Activated CD8-positive, alpha-beta memory T cell treated with anti-CD3 and anti-CD28 coated beads for 4 hours (primary cell): ENCODE measurements at regions not wholly inside any gene's neighbourhood (a gene's known extent, or its start where the extent isn't known, plus 50 kb on each side); places are given as distances from the start of the nearest gene placed in this dataset.
"Not testable (repeated sequence)": the region's sequence is repeated elsewhere in the genome, so short reads cannot be mapped to it uniquely, and the experiment has no call there.

Experiments
- DNase-seq, 2 donors: peaks; one replicate each; pipeline ENCODE4 v3.0.0-alpha.2; 2020; ENCODE audit warnings: low read depth in 2 of 2

- DNase-seq, result no peak
Measured at GRCh38 chr15:70525551-70525950, 237.8 kb downstream of the UACA start.

- no peak for DNase-seq
Measured at GRCh38 chr15:70524470-70524869, 238.9 kb downstream of the UACA start.

DNA sequence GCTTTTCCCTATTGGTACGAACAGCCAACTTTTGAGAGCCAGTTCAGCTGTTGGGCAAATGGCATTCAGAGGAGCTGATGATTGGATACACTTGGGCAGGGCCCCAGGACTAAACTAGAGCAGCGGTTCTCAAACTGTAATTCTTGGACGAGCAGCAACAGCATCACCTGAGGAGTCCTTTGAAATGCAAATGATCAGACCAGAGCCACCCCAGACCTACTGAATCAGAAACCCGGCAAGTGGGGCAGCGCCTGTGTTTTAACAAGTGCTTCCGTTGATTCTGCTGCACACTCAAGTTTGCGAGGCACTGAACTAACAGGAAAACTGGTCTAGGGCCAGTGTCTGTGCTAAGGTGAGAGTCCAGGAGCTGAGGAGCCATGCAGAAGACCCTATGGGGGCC lies 239.7 kb downstream of the UACA start:
- DNase-seq, result no peak

DNA sequence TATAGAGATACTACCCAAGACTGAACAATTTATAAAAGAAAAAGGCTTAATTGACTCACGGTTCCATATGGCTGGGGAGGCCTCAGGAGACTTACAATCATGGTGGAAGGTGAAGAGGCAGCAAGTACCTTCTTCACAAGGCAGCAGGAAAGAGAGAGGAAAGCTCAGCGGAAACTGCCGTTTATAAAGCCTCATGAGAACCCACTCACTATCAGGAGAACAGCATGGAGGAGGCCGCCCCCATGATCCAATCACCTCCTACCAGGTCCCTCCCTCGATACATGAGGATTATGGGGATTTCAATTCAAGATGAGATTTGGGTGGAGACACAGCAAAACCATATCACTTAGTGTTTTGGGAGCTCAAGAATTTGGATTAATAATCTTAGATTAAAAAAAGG lies 240.2 kb downstream of the UACA start:
- no peak for DNase-seq

- no peak for DNase-seq
Measured at GRCh38 chr15:70522323-70522966, 240.9 kb downstream of the UACA start.

DNA sequence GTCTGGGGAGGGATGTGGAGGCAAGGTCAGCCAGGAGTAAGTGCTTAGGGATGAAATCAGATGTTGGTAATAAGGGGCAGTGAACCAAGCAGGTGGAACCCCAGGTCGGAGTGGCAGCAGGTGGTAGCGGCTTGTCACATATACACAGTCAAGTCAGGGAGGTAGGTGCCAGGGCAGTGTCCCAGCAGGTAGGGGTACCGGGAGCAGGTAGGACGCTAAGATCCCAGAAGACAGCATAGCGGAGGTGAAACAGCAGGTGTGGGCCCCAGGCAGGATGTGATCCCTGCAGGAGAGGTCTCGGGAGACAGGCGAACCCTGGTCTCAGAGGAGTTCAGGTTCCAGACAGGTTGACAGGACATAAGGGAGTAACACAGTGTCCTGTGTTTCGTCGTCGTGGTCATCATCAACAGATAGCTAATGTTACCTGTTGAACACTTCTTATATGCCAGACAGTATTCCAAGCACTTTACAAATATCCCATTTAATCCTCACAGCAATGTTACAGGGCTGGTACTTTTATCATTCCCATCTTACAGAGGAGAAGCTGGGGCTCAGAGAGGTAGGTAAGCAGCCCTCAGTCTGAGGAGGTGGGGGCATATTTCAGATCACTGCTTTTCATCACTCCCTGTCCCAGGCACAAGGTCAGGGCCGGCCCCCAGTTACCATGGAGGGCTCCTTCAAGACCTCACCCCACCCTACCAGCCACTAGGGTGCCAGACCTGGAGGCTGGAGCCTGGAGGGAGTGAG lies 241.6 kb downstream of the UACA start:
- no peak for DNase-seq

DNA sequence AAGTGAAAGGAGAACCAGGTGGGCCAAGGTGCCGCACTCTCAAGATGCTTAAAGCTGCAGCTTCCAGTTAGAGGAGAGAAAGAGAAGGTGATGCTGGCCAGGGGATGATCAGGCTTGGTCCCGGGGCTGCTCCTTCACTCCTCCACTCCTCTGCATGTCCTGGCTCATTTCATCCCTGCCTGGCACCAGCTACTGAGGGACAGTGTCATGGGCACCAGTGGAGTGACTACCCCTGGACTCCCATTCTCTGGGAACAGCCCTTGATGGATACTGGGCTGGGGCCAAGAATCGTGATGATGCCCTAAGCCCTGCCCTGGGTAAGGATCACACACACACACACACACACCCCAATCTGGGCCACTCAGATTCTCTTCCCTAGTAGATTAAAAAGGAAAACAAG lies 243.7 kb downstream of the UACA start:
- DNase-seq, result no peak

GRCh38 chr15:70519004-70519365 lies 244.4 kb downstream of the UACA start:
- DNase-seq, result no peak

DNA sequence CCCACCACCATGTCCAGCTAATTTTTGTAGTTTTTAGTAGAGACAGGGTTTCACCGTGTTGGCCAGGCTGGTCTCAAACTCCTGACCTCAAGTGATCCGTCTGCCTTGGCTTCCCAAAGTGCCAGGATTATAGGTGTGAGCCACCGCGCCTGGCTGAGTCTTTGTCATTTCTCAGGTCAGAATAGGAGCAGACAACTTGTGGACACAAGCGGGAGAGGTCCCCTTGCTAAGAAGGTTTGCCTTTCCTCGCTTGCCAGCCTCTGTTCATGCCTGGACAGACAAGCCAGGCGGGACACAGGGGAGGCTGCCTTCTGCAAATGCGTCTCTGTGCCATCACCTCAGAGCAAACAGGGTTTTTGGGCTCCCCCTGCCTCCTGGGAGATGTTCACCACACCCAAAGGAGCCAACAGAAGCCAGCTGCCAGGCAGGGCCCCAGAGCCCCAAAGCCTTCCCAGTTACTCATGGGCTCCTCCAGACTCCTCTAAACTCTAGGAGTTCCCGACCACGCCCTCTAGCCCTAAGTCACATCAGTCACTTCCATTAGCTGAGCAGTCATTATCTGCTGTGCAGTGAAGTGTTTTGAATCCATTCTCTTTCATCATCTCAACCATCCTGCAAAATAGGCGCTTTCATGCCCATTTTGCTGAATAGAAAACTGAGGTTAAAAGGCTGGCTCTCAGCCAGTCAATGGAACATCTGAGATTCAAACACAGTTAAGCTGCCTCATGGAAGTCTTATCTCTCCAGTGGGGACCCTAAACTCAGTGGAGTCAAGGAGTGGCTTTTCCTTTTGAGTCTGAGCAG lies 245.0 kb downstream of the UACA start:
- DNase-seq, result no peak

DNA sequence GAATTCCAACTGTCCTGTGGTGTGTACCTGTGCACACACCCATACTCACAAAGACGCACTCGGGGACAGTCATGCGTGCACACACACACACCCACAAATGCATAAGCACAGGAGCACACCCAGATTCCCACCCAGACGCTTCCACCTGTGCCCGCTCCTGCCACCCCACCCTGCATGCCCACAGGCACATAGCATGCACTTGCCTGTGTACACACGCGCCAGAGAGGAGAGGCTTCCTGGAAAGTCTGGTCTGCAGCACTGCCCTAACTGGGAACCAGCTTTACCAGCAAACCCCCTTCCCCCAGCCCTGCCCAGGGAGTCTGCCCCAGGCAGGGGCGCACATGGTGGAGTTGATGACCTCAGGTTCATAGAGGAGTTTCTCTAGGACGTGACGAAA lies 246.2 kb downstream of the UACA start:
- no peak for DNase-seq

GRCh38 chr15:70516408-70517193 lies 246.8 kb downstream of the UACA start:
- DNase-seq, result no peak

DNA sequence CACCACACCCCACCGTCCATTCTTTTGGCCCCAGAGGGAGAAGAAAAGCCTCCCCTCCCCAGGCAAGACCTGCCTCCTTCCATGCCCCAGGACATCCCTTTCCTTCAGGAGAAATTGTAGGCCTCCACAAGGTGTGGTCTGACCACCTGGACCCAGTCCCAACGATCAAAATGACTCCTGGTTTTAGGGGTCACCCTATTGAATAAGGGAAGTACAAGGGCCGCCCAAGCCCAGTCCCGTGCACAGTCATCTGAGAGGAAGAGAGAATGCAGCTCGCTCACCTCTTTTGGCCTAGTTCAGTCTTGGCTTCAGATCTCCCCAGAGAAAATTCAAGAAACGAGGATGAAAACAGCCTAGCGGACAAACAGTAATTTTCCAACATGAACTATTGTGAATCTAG lies 249.1 kb downstream of the UACA start:
- DNase-seq, result no peak

DNA sequence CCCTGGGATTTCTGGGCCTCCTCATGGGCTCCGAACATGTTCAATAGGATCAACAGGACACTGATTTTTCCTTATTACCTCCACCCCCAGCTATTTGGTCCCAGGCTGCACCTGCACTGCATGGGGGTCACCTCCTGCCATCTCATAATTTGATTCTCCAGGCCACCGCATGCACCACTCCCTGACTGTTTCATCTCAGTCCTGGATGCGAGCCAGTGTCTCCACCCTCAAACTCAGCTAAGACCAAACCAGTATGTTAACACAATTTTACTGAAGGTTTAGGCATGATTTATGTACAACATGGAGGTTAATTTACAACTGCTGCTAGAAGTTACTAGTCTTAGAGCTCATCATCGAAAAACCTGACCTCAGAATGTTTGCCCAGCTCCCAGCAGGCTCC lies 249.5 kb downstream of the UACA start:
- no peak for DNase-seq

DNA sequence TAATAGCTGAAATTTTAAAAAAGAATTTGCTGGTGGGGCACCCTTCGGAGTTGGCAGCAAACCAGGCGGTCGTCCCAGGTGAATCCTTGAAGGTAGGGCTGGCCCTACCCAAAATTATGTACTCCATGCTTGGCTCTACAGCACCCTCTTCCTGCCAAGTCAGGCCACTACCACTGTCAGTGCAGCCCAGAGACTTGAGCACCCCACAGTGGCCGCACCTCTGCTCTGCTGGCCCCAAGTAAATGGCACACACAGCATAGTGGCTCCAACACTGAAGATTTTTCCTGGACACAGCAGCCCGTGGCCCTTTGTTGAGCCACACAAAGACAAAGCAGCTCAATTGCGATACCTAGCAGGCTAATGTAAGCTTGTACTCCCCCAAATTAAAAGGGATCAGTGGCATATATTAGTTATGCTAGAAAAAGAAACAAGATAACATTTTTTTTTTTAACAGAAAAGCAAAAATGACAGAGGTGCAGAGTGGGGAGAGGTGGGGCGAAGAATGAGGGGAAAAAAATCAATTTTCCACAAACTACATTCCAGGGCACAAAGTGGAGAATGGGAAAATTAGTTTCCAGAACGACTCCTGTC lies 250.5 kb downstream of the UACA start:
- DNase-seq, result peak in 1 of 2 donors; percentile 25

DNA sequence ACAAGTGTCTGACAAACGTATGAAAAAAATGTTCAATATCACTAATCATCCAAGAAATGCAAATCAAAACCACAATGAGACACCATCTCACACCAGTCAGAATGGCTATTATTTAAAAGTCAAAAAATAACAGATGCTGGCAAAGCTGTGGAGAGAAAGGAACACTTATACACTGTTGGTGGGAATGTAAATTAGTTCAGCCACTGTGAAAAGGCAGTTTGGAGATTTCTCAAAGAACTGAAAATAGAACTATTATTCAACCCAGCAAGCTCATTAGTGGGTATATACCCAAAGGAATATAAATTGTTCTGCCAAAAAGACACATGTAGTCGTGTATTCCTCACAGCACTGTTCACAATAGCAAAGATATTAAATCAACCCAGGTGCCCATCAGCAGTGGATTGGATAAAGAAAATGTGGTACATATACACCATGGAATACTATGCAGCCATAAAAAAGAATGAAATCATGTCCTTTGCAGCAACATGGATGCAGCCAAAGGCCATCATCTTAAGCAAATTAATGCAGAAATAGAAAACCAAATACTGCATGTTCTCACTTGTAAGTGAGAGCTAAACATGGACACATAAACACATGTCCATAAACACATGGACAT lies 251.3 kb downstream of the UACA start:
- DNase-seq, result not testable (repeated sequence)

DNA sequence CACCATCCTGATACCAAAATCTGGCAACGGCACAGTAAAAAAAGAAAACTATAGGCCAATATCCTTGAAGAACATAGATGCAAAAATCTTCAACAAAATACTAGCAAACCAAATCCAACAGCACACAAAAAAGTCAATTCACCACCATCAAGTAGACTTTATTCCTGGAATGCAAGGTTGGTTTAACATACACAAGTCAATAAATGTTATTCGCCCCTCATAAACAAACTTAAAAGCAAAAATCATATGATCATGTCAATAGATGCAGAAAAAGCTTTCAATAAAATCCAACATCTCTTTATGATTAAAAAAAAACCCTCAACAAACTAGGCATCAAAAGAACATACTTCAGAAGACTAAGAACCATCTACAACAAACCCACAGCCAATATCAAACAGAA lies 252.9 kb downstream of the UACA start:
- DNase-seq, result no peak

DNA sequence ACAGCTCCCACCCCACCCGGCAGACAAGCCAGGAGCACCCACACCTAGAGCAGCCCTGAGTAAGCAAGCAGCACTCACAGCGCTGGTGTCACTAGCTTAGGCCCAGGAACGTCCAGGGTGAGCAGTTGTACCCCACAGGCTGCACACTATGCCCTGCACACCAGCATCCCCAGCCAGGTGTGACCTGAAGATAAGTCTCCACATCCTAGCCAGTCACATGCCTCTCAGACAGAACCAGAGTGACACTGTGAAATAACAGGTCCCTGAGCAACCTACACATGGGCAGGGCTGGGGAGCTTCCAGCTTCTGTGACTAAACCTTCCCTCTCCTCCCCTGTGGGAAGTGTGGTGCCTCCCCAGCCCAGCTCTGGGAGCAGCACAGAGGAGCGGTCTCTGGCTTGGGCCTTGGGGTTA lies 253.6 kb downstream of the UACA start:
- DNase-seq, result no peak

GRCh38 chr15:70509282-70509662 lies 254.1 kb downstream of the UACA start:
- DNase-seq, result no peak

GRCh38 chr15:70508561-70509281 lies 254.6 kb downstream of the UACA start:
- no peak for DNase-seq

DNA sequence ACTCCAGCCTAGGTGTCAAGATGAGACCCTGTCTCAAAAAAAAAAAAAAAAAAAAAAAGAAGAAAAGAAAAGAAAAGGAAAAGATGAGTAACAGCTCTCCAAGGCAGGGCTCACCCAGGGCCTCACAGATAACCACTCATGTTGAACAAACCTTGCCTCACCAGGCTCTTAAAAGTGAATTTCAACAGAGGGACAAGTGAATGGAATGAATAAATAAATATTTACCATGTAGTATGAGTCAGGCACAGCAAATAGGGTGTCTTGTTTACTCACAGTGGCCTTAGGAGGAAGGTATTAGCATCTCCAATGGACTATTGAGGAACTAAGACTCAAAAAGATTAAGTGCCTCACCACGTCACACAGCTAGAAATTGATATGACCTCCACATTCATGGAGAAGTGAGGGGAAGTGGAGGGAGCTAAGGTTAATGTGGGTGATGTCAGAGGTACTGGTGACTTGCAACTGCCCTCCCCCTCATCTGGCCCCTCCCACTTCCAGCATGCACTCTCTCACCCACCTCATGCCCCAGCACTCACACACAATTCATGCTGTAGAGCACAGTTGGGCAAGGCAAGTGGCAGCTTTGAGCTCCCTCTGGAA lies 255.5 kb downstream of the UACA start:
- no peak for DNase-seq
